OCI-LY3 (cell line): ENCODE measurements at regions not wholly inside any gene's neighbourhood (a gene's known extent, or its start where the extent isn't known, plus 50 kb on each side); places are given as distances from the start of the nearest gene placed in this dataset.
"Not testable (repeated sequence)": the region's sequence is repeated elsewhere in the genome, so short reads cannot be mapped to it uniquely, and the experiment has no call there.

Experiments used
- CTCF ChIP-seq: fragments of 200-600, 300-600 bp; sonication (generic); IDR thresholded peaks from 2 replicates; pipeline ENCODE4 v1.5.1; 2014; ENCODE audit warnings: antibody characterized with exemption, low read length, low read depth
- EZH2phosphoT487 ChIP-seq: fragments of 200-600 bp; shearing (Covaris generic); IDR thresholded peaks from 2 replicates; pipeline ENCODE4 v1.6.1; 2018; ENCODE audit warnings: antibody characterized with exemption, mixed run types, low read depth

DNA sequence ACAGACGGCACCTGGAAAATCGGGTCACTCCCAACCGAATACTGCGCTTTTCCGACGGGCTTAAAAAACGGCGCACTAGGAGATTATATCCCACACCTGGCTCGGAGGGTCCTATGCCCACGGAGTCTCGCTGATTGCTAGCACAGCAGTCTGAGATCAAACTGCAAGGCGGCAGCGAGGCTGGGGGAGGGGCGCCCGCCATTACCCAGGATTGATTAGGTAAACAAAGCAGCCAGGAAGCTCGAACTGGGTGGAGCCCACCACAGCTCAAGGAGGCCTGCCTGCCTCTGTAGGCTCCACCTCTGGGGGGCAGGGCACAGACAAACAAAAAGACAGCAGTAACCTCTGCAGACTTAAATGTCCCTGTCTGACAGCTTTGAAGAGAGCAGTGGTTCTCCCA lies 64.5 kb downstream of the SLC30A10 start:
- TF ChIP-seq CTCF, EZH2phosphoT487: not testable (repeated sequence)
